A549 (cell line): ENCODE measurements at regions not wholly inside any gene's neighbourhood (a gene's known extent, or its start where the extent isn't known, plus 50 kb on each side); places are given as distances from the start of the nearest gene placed in this dataset.

Experiments used
- ATAC-seq, 2 experiments: fragments of 200-7000 bp in 1 of 2; fragments of >200 bp in 1 of 2; cut with Nextera tagmentation in 1 of 2; cut with Tn5 transposase in 1 of 2; 3 replicates each; pipeline versions ENCODE4 v1.8.0 to v1.9.1; 2018 to 2020; ENCODE audit warnings: mild to moderate bottlenecking in 1 of 2, moderate library complexity in 1 of 2
- CTCF ChIA-PET: fragments of 300-600 bp; sonication (Branson Sonifier 250); formaldehyde crosslinking; extraction: SDS; loops from one replicate; lab custom pipeline; 2021; ENCODE audit warnings: antibody characterized with exemption, inconsistent platforms; lab: Yijun Ruan, JAX
- POLR2A ChIA-PET: fragments of 350-600 bp; formaldehyde crosslinking; extraction: SDS; loops from one replicate; lab custom pipeline; 2021; ENCODE audit warnings: antibody characterized with exemption, inconsistent platforms; lab: Yijun Ruan, JAX
- DNase-seq, 2 experiments: peaks; one replicate each; pipeline versions ENCODE4 v3.0.0 to v3.0.0-alpha.2; 2011 to 2016; ENCODE audit warnings: low read depth in 1 of 2, low spot score in 1 of 2
- FAIRE-seq: peaks from 2 replicates; lab custom pipeline; 2011; peaks lifted over from hg19 to GRCh38; lab: Jason Lieb, UNC
- H3K27ac ChIP-seq, 2 experiments: fragments of >200 bp; sonication (Bioruptor Twin); formaldehyde crosslinking; 3 replicates each; pipeline ENCODE4 v1.5.1; 2016 to 2017
- H3K4me1 ChIP-seq: fragments of >200 bp; sonication (Bioruptor Twin); formaldehyde crosslinking; 3 replicates; pipeline ENCODE4 v1.6.1; 2016
- H3K4me2 ChIP-seq: fragments of >200 bp; sonication (Bioruptor Twin); formaldehyde crosslinking; 3 replicates; pipeline ENCODE4 v1.6.1; 2016
- H3K4me3 ChIP-seq: fragments of >200 bp; sonication (Bioruptor Twin); formaldehyde crosslinking; 3 replicates; pipeline ENCODE4 v1.5.1; 2016
- H3K9me3 ChIP-seq: fragments of >200 bp; sonication (Bioruptor Twin); formaldehyde crosslinking; 3 replicates; pipeline ENCODE4 v1.6.1; 2016
- BCL3 ChIP-seq: fragments of >200 bp; sonication (Bioruptor Twin); formaldehyde crosslinking; IDR thresholded peaks from 3 replicates; pipeline ENCODE4 v1.6.1; 2016
- CEBPB ChIP-seq, 2 experiments: fragments of >200 bp in 1 of 2; sonication (Bioruptor Twin) in 1 of 2; formaldehyde crosslinking in 1 of 2; IDR thresholded peaks; 2 replicates each; pipeline ENCODE4 v1.6.1; 2012 to 2016
- CHD2 ChIP-seq: fragments of 150-350 bp; IDR thresholded peaks from 2 replicates; pipeline ENCODE4 v1.6.1; 2014; ENCODE audit warnings: low read length; ENCODE audit not compliant: partially characterized antibody
- EHMT2 ChIP-seq: fragments of 200-600 bp; sonication (generic); IDR thresholded peaks from 2 replicates; pipeline ENCODE4 v1.6.1; 2016; ENCODE audit warnings: antibody characterized with exemption, low read depth, mild to moderate bottlenecking, moderate library complexity
- FOSL2 ChIP-seq, 2 experiments: fragments of 450-650 bp in 1 of 2; fragments of >200 bp in 1 of 2; sonication (Bioruptor Twin) in 1 of 2; formaldehyde crosslinking; IDR thresholded peaks; 2 replicates each; pipeline versions ENCODE4 v1.5.0 to v1.6.1; 2016 to 2020; ENCODE audit warnings: mild to moderate bottlenecking in 1 of 2, moderate library complexity in 1 of 2
- GATA3 ChIP-seq: IDR thresholded peaks from 2 replicates; pipeline ENCODE4 v1.6.1; 2012; ENCODE audit warnings: borderline replicate concordance
- MAFK ChIP-seq: fragments of 450-650 bp; IDR thresholded peaks from 2 replicates; pipeline ENCODE4 v1.6.1; 2014; ENCODE audit not compliant: partially characterized antibody
- MYC ChIP-seq: IDR thresholded peaks from 2 replicates; pipeline ENCODE4 v1.6.1; 2012; ENCODE audit warnings: mild to moderate bottlenecking, inconsistent platforms, low read length, improper control_type of control experiment, borderline replicate concordance
- NFE2L2 ChIP-seq: fragments of 150-350 bp; conservative IDR thresholded peaks from 2 replicates; pipeline ENCODE4 v1.6.1; 2014; ENCODE audit warnings: low read length
- POLR2A ChIP-seq: IDR thresholded peaks from 2 replicates; pipeline ENCODE4 v1.6.1; 2012; ENCODE audit warnings: mild to moderate bottlenecking, low read length
- POLR2AphosphoS2 ChIP-seq: conservative IDR thresholded peaks from 2 replicates; pipeline ENCODE4 v1.6.1; 2012; ENCODE audit warnings: low read length, improper control_type of control experiment, inconsistent platforms
- RFX5 ChIP-seq: fragments of 450-650 bp; IDR thresholded peaks from 2 replicates; pipeline ENCODE4 v1.7.1; 2014; ENCODE audit warnings: antibody characterized with exemption, mild to moderate bottlenecking, moderate library complexity
- TFCP2L1 ChIP-seq: fragments of 250-450 bp; sonication (Bioruptor Pico); IDR thresholded peaks from 2 replicates; pipeline ENCODE4 v1.5.0; 2021; ENCODE audit warnings: mild to moderate bottlenecking
- ZFP36 ChIP-seq: fragments of 450-650 bp; IDR thresholded peaks from 2 replicates; pipeline ENCODE4 v1.6.1; 2014; ENCODE audit warnings: borderline replicate concordance; ENCODE audit not compliant: partially characterized antibody
- WGBS: methylation state at CpG from one replicate; pipeline ENCODE4 v1.1.6; 2017; ENCODE audit errors: missing lambda C conversion rate; 5-methylcytosine and 5-hydroxymethylcytosine counted together
- TF ChIP-seq, protein P1 (sequence below): IDR thresholded peaks from 2 replicates; pipeline ENCODE4 v1.6.1; 2012

DNA sequence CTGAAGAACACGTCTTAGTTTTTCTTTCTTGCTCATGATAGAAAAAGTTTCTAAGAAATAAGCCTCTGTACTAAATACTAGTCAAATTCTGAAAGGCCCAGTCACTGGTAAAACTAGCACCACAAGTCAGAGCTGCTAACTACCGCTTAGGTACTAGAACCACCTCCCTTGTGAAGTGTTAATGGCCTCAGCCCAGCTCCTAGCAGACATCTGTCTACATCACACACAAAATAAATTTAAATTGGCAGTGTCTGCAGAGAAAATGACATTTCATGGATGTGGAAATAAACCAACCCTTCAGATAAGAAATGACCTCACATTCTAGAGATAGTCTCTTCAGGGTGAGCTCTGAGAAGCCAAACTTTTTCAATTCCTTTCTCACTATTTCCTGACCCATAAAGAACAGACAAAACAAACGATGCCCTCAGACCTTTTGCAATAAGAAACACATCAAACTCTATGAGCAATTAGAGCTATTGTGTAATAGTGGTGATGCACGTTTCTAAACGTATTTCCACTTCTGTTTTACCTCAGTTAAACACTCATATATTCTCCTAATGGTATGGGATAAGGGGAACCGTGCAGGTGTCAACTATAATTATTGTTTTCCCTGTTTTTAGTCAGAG is 70.3 kb upstream of the DSG1 start:
- WGBS, result 47% methylated on average over 6 of the region's 6 CpGs
- CTCF ChIA-PET, result no interaction called here
- TF ChIP-seq CEBPB (IDR thresholded peaks at IDR 0.05) (0 out of 4 replicates have a peak, but pooled peaks of 1 of the 2 experiments have one; percentile 37), BCL3 (no peak)
- ATAC-seq, result no peak
- H3K4me1 ChIP-seq, result peaks cover 56% of the 10 kb centered on the region
- no peak for DNase-seq
- 0 out of 3 replicates have a peak overlapping the region, but pooled peaks have one; percentile 19 for H3K4me2 ChIP-seq
- 0 out of 6 replicates have a peak overlapping the region, but pooled peaks of 1 of the 2 experiments have one; percentile 26 for H3K27ac ChIP-seq
- H3K9me3 ChIP-seq, result no peaks in the 10 kb centered on the region
- H3K4me3 ChIP-seq, result no peak overlapping the region
- no peak for FAIRE-seq
- POLR2A ChIA-PET, result no interaction called here

DNA sequence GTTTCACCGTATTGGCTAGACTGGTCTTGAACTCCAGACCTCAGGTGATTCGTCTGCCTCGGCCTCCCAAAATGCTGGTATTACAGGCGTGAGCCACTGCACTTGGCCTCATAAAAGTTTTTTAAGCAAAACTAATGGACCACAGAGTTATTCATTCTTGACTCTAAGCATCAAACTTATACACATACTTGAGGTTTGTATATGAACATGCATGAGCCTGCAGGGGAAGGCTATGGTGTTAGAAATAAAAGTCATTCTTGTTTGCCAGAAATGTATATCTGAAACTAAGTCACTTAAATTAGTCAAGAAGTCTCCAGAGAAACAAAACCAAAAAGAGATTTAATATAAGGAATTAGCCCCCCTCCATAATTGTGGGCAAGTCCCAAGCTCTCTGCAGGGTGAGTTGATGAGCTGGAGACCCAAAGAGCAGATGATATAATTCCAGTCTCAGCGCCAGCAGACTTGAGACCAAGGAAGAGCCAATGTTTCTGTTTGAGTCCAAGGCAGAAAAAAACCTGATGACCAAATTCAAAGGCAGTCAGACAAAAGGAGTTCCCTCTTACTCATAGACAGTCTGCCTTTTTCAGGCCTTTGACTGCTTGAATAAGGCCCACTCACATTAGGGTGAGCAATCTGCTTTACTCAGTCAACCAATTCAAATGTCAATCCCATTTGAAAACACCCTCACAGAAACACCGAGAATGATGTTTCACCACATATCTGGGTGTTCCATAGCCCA is 69.0 kb upstream of the DSG1 start:
- no peak for ATAC-seq
- H3K4me2 ChIP-seq, result no peak overlapping the region
- ChIA-PET POLR2A (no interaction called here), CTCF (no interaction called here)
- TF ChIP-seq FOSL2 (IDR thresholded peaks at IDR 0.05), result no peak
- TF ChIP-seq FOSL2 (CRISPR knock-in tag; IDR thresholded peaks at IDR 0.05), result 0 out of 2 replicates have a peak, but pooled peaks have one; percentile 19
- TF ChIP-seq MAFK, result no peak
- TF ChIP-seq GATA3, result no peak
- H3K9me3 ChIP-seq, result no peaks in the 10 kb centered on the region
- 77% methylated on average over 6 of the region's 6 CpGs for WGBS
- no peak for FAIRE-seq
- no peak overlapping the region for H3K4me3 ChIP-seq
- H3K27ac ChIP-seq, result peak overlapping the region in 1 of 2 experiments; percentile 35; a peak in 1 of 6 replicates
- DNase-seq, result peak in 1 of 2 experiments; percentile 29
- peaks cover 45% of the 10 kb centered on the region for H3K4me1 ChIP-seq

GRCh38 chr18:31250902-31251301 is 67.1 kb upstream of the DSG1 start:
- Histone ChIP-seq H3K4me2 (peak overlapping the region; percentile 15), H3K27ac (peak overlapping the region; percentile 39 to 69; a peak in 5 of 6 replicates), H3K4me1 (peaks cover 26% of the 10 kb centered on the region), H3K9me3 (no peaks in the 10 kb centered on the region), H3K4me3 (no peak overlapping the region)
- WGBS, result 50% methylated on average over 2 of the region's 2 CpGs
- POLR2A ChIA-PET, result no interaction called here
- ATAC-seq (no peak), DNase-seq (no peak), FAIRE-seq (no peak)
- CTCF ChIA-PET, result interaction anchor here (1.7 kb wide), 1 partner anchor 10 kb away, joined by 3 read pairs; no protein-coding TSS in a partner anchor
- TF ChIP-seq MAFK, result peak; percentile 60
- TF ChIP-seq ZFP36, result no peak
- no peak for TF ChIP-seq GATA3
- TF ChIP-seq POLR2A, result no peak
- TF ChIP-seq POLR2AphosphoS2, result no peak
- no peak for TF ChIP-seq FOSL2 (IDR thresholded peaks at IDR 0.05)
- TF ChIP-seq FOSL2 (CRISPR knock-in tag; IDR thresholded peaks at IDR 0.05), result no peak

DNA sequence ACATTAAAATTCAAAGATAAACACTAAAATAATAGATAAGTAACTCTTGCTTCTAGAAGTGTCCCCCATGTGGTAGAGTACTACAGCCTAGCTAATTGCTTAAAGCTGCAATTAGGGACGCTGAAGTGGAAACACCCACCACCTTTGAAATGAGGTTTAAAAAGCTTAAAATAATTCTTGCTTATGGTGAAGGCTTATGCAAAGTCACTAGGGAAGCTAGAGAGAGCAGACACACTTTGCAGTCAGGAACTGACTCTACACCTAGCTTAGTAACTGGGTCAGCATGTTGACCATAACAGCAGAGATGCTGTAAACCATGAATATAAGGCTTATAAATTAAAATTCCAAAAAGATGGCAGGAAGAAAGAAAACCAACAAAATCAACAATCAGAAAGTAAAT is 65.4 kb upstream of the DSG1 start:
- peaks cover 21% of the 10 kb centered on the region for H3K4me1 ChIP-seq
- no peak for TF ChIP-seq CHD2
- TF ChIP-seq, protein P1, sequence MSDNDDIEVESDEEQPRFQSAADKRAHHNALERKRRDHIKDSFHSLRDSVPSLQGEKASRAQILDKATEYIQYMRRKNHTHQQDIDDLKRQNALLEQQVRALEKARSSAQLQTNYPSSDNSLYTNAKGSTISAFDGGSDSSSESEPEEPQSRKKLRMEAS, result no peak
- no peak for TF ChIP-seq RFX5
- no peak overlapping the region for H3K4me2 ChIP-seq
- H3K27ac ChIP-seq, result no peak overlapping the region
- ChIA-PET POLR2A (no interaction called here), CTCF (no interaction called here)
- 91% methylated on average over 1 of the region's 1 CpG for WGBS
- no peak overlapping the region for H3K4me3 ChIP-seq
- no peak for ATAC-seq
- H3K9me3 ChIP-seq, result no peaks in the 10 kb centered on the region
- DNase-seq, result no peak
- FAIRE-seq, result no peak

DNA sequence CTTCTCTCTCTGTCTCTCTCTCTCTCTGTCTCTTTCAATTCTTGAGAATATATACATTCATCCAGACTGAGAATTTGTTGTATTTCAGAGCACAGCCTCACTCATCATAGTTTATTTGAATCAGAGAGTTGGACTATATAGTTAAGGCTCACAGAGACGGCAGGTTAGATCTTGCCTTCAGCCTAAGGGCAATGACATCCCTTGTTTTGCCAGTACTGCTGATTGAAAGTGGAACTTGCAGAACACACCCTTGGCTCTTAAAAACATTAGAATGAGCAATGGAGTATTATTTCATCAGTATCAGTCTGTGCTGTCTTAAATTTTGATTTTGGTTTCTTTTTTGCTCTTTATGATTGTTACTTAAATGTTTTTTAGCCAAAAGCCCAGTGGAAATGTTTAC is 62.0 kb upstream of the DSG1 start:
- Histone ChIP-seq H3K9me3 (no peaks in the 10 kb centered on the region), H3K27ac (no peak overlapping the region), H3K4me1 (peaks cover 7% of the 10 kb centered on the region), H3K4me3 (no peak overlapping the region), H3K4me2 (no peak overlapping the region)
- WGBS, result 43% methylated on average over 1 of the region's 1 CpG
- FAIRE-seq (no peak), ATAC-seq (no peak), DNase-seq (no peak)
- CTCF ChIA-PET, result interaction anchor here (0.8 kb wide), 1 partner anchor 22 kb away, joined by 3 read pairs; no protein-coding TSS in a partner anchor
- POLR2A ChIA-PET, result no interaction called here
- TF ChIP-seq, protein P1, result no peak
- TF ChIP-seq TFCP2L1 (CRISPR knock-in tag) (no peak), EHMT2 (no peak), MYC (no peak), NFE2L2 (no peak)
